Kidney epithelial cell (primary cell): ENCODE measurements at regions not wholly inside any gene's neighbourhood (a gene's known extent, or its start where the extent isn't known, plus 50 kb on each side); places are given as distances from the start of the nearest gene placed in this dataset.
"Not testable (repeated sequence)": the region's sequence is repeated elsewhere in the genome, so short reads cannot be mapped to it uniquely, and the experiment has no call there.

Experiments used
- DNase-seq: peaks from one replicate; pipeline ENCODE4 v3.0.0-alpha.2; 2010; ENCODE audit warnings: low read depth
- H3K27me3 ChIP-seq: 2 replicates; pipeline ENCODE4 v1.6.0; 2011; ENCODE audit warnings: low read length; ENCODE audit not compliant: control insufficient read depth, insufficient read depth
- H3K36me3 ChIP-seq: 2 replicates; pipeline ENCODE4 v1.5.1; 2011; ENCODE audit warnings: low read length; ENCODE audit not compliant: control insufficient read depth, insufficient read depth
- H3K4me3 ChIP-seq: 2 replicates; pipeline ENCODE4 v1.5.1; 2011; ENCODE audit warnings: low read depth, mild to moderate bottlenecking, control low read depth, low read length
- CTCF ChIP-seq: IDR thresholded peaks from 2 replicates; pipeline ENCODE4 v1.5.1; 2011; ENCODE audit warnings: mild to moderate bottlenecking, moderate library complexity, low read length, control low read depth, inconsistent platforms; ENCODE audit not compliant: insufficient read depth, poor library complexity, severe bottlenecking

GRCh38 chr13:65929436-65929835 is 1300.7 kb downstream of the PCDH9 start:
- DNase-seq = no peak
- Histone ChIP-seq H3K36me3 (no peaks in the 10 kb centered on the region), H3K4me3 (no peak overlapping the region), H3K27me3 (no peaks in the 10 kb centered on the region)
- no peak for TF ChIP-seq CTCF

GRCh38 chr13:65926750-65927171 is 1303.4 kb downstream of the PCDH9 start:
- Histone ChIP-seq H3K36me3 (no peaks in the 10 kb centered on the region), H3K27me3 (no peaks in the 10 kb centered on the region), H3K4me3 (no peak overlapping the region)
- DNase-seq = no peak
- TF ChIP-seq CTCF = peak; percentile 64

- H3K4me3 ChIP-seq, H3K27me3 ChIP-seq, H3K36me3 ChIP-seq, DNase-seq: not testable (repeated sequence)
These were observed 1307.3 kb downstream of the PCDH9 start for GRCh38 chr13:65922846-65923245.

- TF ChIP-seq CTCF = no peak
- no peaks in the 10 kb centered on the region for H3K36me3 ChIP-seq
- no peak for DNase-seq
- H3K27me3 ChIP-seq = no peaks in the 10 kb centered on the region
- H3K4me3 ChIP-seq = no peak overlapping the region
These were observed 1308.2 kb downstream of the PCDH9 start for GRCh38 chr13:65921933-65922332.

GRCh38 chr13:65917731-65918130 is 1312.4 kb downstream of the PCDH9 start:
- no peak for DNase-seq
- no peaks in the 10 kb centered on the region for H3K27me3 ChIP-seq
- H3K4me3 ChIP-seq = no peak overlapping the region
- no peaks in the 10 kb centered on the region for H3K36me3 ChIP-seq
- no peak for TF ChIP-seq CTCF

GRCh38 chr13:65915195-65915594 is 1314.9 kb downstream of the PCDH9 start:
- H3K27me3 ChIP-seq = no peaks in the 10 kb centered on the region
- no peak for TF ChIP-seq CTCF
- no peak overlapping the region for H3K4me3 ChIP-seq
- H3K36me3 ChIP-seq = no peaks in the 10 kb centered on the region
- DNase-seq = no peak
